Vagina (tissue), 2 donors: ENCODE measurements at regions not wholly inside any gene's neighbourhood (a gene's known extent, or its start where the extent isn't known, plus 50 kb on each side); places are given as distances from the start of the nearest gene placed in this dataset.

Experiments
- DNase-seq, 2 donors: peaks; one replicate each; pipeline ENCODE4 v3.0.0-alpha.2; 2017; ENCODE audit errors: extremely low spot score in 2 of 2
- H3K27ac ChIP-seq: fragments of 200-600 bp; sonication (generic); one replicate; pipeline ENCODE4 v1.5.1; 2019
- H3K27me3 ChIP-seq: fragments of 200-600 bp; sonication (generic); one replicate; pipeline ENCODE4 v1.5.1; 2019
- H3K36me3 ChIP-seq, 2 donors: fragments of 200-600 bp; sonication (generic); one replicate each; pipeline ENCODE4 v1.5.1; 2017 to 2019
- H3K4me1 ChIP-seq: fragments of 200-600 bp; sonication (generic); one replicate; pipeline ENCODE4 v1.5.1; 2019
- H3K4me3 ChIP-seq, 2 donors: fragments of 200-600 bp; sonication (generic); 1 replicate in 1 of 2; 2 replicates in 1 of 2; pipeline ENCODE4 v1.5.1; 2016 to 2019
- H3K9me3 ChIP-seq: fragments of 200-600 bp; sonication (generic); one replicate; pipeline ENCODE4 v1.5.1; 2019
- CTCF ChIP-seq, 3 experiments: fragments of 450-650 bp in 2 of 3; fragments of 200-600 bp in 1 of 3; sonication (generic) in 1 of 3; IDR thresholded peaks; one replicate each; pipeline ENCODE4 v1.5.1; 2017 to 2019; ENCODE audit warnings: antibody characterized with exemption in 3 of 3, mild to moderate bottlenecking in 2 of 3, moderate library complexity in 2 of 3
- POLR2A ChIP-seq, 2 donors: fragments of 450-650 bp; IDR thresholded peaks; one replicate each; pipeline ENCODE4 v1.6.1; 2017; ENCODE audit warnings: antibody characterized with exemption in 2 of 2, mild to moderate bottlenecking in 2 of 2, moderate library complexity in 2 of 2
- POLR2AphosphoS5 ChIP-seq, 2 donors: sonication (generic); formaldehyde crosslinking; IDR thresholded peaks; one replicate each; pipeline ENCODE4 v1.9.0; 2017; ENCODE audit warnings: antibody characterized with exemption in 2 of 2, mild to moderate bottlenecking in 2 of 2, low read depth in 1 of 2; ENCODE audit not compliant: insufficient read depth in 1 of 2
- intact Hi-C: fragments of 100-400 bp; cut with DNase I; formaldehyde crosslinking; loops from one replicate; pipeline ENCODE4 v1.15.1; 2023

- no peak overlapping the region for H3K4me3 ChIP-seq
- TF ChIP-seq POLR2AphosphoS5 (IDR thresholded peaks at IDR 0.05; ENCODE audit: insufficient read depth in 1 of 2, low read depth in 1 of 2) = no peak
- no peak for TF ChIP-seq POLR2A (IDR thresholded peaks at IDR 0.05)
- TF ChIP-seq CTCF (IDR thresholded peaks at IDR 0.05) = no peak
- H3K27me3 ChIP-seq = no peaks in the 10 kb centered on the region
- DNase-seq = no peak
- H3K9me3 ChIP-seq = no peaks in the 10 kb centered on the region
- H3K4me1 ChIP-seq = no peaks in the 10 kb centered on the region
- no peak overlapping the region for H3K27ac ChIP-seq
- intact Hi-C loops = loop anchor here (5.0 kb wide), 1 partner anchor 1397 kb away; no protein-coding TSS in a partner anchor
- H3K36me3 ChIP-seq = no peaks in the 10 kb centered on the region
Observed at GRCh38 chr3:5799398-5799797, 611.9 kb downstream of the EDEM1 start.

GRCh38 chr3:5800965-5801364 lies 613.5 kb downstream of the EDEM1 start:
- no peaks in the 10 kb centered on the region for H3K9me3 ChIP-seq
- TF ChIP-seq CTCF (IDR thresholded peaks at IDR 0.05) = no peak
- TF ChIP-seq POLR2AphosphoS5 (IDR thresholded peaks at IDR 0.05; ENCODE audit: insufficient read depth in 1 of 2, low read depth in 1 of 2) = no peak
- TF ChIP-seq POLR2A (IDR thresholded peaks at IDR 0.05) = no peak
- H3K4me3 ChIP-seq = no peak overlapping the region
- H3K27ac ChIP-seq = no peak overlapping the region
- intact Hi-C loops = no loop called here
- no peaks in the 10 kb centered on the region for H3K27me3 ChIP-seq
- no peaks in the 10 kb centered on the region for H3K4me1 ChIP-seq
- DNase-seq = no peak
- no peaks in the 10 kb centered on the region for H3K36me3 ChIP-seq

- Histone ChIP-seq H3K27ac (no peak overlapping the region), H3K4me3 (no peak overlapping the region), H3K36me3 (no peaks in the 10 kb centered on the region), H3K9me3 (no peaks in the 10 kb centered on the region), H3K27me3 (no peaks in the 10 kb centered on the region), H3K4me1 (no peaks in the 10 kb centered on the region)
- no peak for DNase-seq
- intact Hi-C loops = no loop called here
- TF ChIP-seq POLR2AphosphoS5 (IDR thresholded peaks at IDR 0.05; ENCODE audit: insufficient read depth in 1 of 2, low read depth in 1 of 2) (no peak), CTCF (IDR thresholded peaks at IDR 0.05) (no peak), POLR2A (IDR thresholded peaks at IDR 0.05) (no peak)
Observed at GRCh38 chr3:5806192-5806591, 618.7 kb downstream of the EDEM1 start.

GRCh38 chr3:5809586-5810246 lies 622.2 kb downstream of the EDEM1 start:
- Histone ChIP-seq H3K27ac (no peak overlapping the region), H3K4me1 (no peaks in the 10 kb centered on the region), H3K4me3 (no peak overlapping the region), H3K9me3 (no peaks in the 10 kb centered on the region), H3K36me3 (no peaks in the 10 kb centered on the region), H3K27me3 (no peaks in the 10 kb centered on the region)
- TF ChIP-seq POLR2AphosphoS5 (IDR thresholded peaks at IDR 0.05; ENCODE audit: insufficient read depth in 1 of 2, low read depth in 1 of 2) = no peak
- no peak for TF ChIP-seq CTCF (IDR thresholded peaks at IDR 0.05)
- TF ChIP-seq POLR2A (IDR thresholded peaks at IDR 0.05) = no peak
- intact Hi-C loops = no loop called here
- DNase-seq = no peak

GRCh38 chr3:5811016-5811415 lies 623.5 kb downstream of the EDEM1 start:
- no peaks in the 10 kb centered on the region for H3K4me1 ChIP-seq
- TF ChIP-seq CTCF (IDR thresholded peaks at IDR 0.05) (no peak), POLR2AphosphoS5 (IDR thresholded peaks at IDR 0.05; ENCODE audit: insufficient read depth in 1 of 2, low read depth in 1 of 2) (no peak), POLR2A (IDR thresholded peaks at IDR 0.05) (no peak)

More at GRCh38 chr3:5811016-5811415, 623.5 kb downstream of the EDEM1 start:
- Histone ChIP-seq H3K36me3 (no peaks in the 10 kb centered on the region), H3K4me3 (no peak overlapping the region), H3K27ac (no peak overlapping the region), H3K9me3 (no peaks in the 10 kb centered on the region), H3K27me3 (no peaks in the 10 kb centered on the region)
- no peak for DNase-seq
- intact Hi-C loops = no loop called here
